Loucy (cell line): ENCODE measurements at regions not wholly inside any gene's neighbourhood (a gene's known extent, or its start where the extent isn't known, plus 50 kb on each side); places are given as distances from the start of the nearest gene placed in this dataset.

Source experiments
- CTCF ChIP-seq: fragments of 200-600 bp; sonication (generic); conservative IDR thresholded peaks from 2 replicates; pipeline ENCODE4 v1.5.1; 2014; ENCODE audit warnings: mild to moderate bottlenecking, antibody characterized with exemption, low read length
- EZH2phosphoT487 ChIP-seq: fragments of 200-600 bp; IDR thresholded peaks from 2 replicates; pipeline ENCODE4 v1.6.1; 2018; ENCODE audit warnings: antibody characterized with exemption, mild to moderate bottlenecking, moderate library complexity, borderline replicate concordance

- TF ChIP-seq CTCF (no peak), EZH2phosphoT487 (no peak)
Observed at GRCh38 chr7:131202451-131202850, 125.2 kb upstream of the MKLN1 start.
